Adrenal gland (tissue), 9 donors: ENCODE measurements at regions not wholly inside any gene's neighbourhood (a gene's known extent, or its start where the extent isn't known, plus 50 kb on each side); places are given as distances from the start of the nearest gene placed in this dataset.

ENCODE experiments used
- DNase-seq, 7 donors: peaks; one replicate each; pipeline ENCODE4 v3.0.0-alpha.2; 2019 to 2020
- H3K27ac ChIP-seq, 5 donors: fragments of 200-600 bp; sonication (generic) in 4 of 5; 1 replicate in 3 of 5; 2 replicates in 2 of 5; pipeline versions ENCODE4 v1.5.1 to v1.8.0; 2016 to 2020; ENCODE audit warnings: mild to moderate bottlenecking in 1 of 5
- H3K27me3 ChIP-seq: fragments of 200-600 bp; 2 replicates; pipeline ENCODE4 v1.8.0; 2021
- H3K36me3 ChIP-seq, 2 donors: fragments of 200-600 bp; replicated peaks in 1 of 2; 1 replicate in 1 of 2; 2 replicates in 1 of 2; pipeline versions ENCODE4 v1.5.1 to v1.8.0; 2018 to 2022
- H3K4me1 ChIP-seq, 2 donors: fragments of 200-600 bp; replicated peaks in 1 of 2; 1 replicate in 1 of 2; 2 replicates in 1 of 2; pipeline versions ENCODE4 v1.5.1 to v1.8.0; 2018 to 2021
- H3K4me3 ChIP-seq, 4 donors: fragments of 200-600 bp; sonication (generic) in 3 of 4; one replicate each; pipeline ENCODE4 v1.5.1; 2016 to 2018
- H3K9me3 ChIP-seq, 3 donors: fragments of 200-600 bp; sonication (generic) in 1 of 3; replicated peaks in 1 of 3; 1 replicate in 2 of 3; 2 replicates in 1 of 3; pipeline versions ENCODE4 v1.5.1 to v1.8.0; 2016 to 2021
- CTCF ChIP-seq, 6 experiments: fragments of 450-650 bp in 4 of 6; fragments of 200-600 bp in 2 of 6; sonication (generic) in 1 of 6; IDR thresholded peaks; 1 replicate in 5 of 6; 2 replicates in 1 of 6; pipeline versions ENCODE4 v1.5.1 to v1.8.0; 2016 to 2021; ENCODE audit warnings: antibody characterized with exemption in 6 of 6, mild to moderate bottlenecking in 2 of 6, moderate library complexity in 1 of 6
- POLR2A ChIP-seq, 2 donors: fragments of 450-650 bp; IDR thresholded peaks; one replicate each; pipeline ENCODE4 v1.6.1; 2017; ENCODE audit warnings: antibody characterized with exemption in 2 of 2, mild to moderate bottlenecking in 2 of 2, moderate library complexity in 1 of 2
- WGBS, 4 donors: extraction: QIAGEN DNeasy Blood & Tissue Kit in 2 of 4; methylation state at CpG; one replicate each; pipeline versions ENCODE4 v1.1.5 to v1.1.7; 2013 to 2017; 5-methylcytosine and 5-hydroxymethylcytosine counted together
- intact Hi-C, 2 donors: fragments of 100-400 bp; cut with DNase I; formaldehyde crosslinking; loops; one replicate each; pipeline versions ENCODE4 v1.14.1 to v1.15.0; 2022 to 2023
- donor health status: healthy with polysubstance abuse.
- donor health status: Bipolar disorder and iron deficiency.
- donor health status: DM: yes; HTN: yes; CAD: no.
- donor health status: DM: no; HTN: no; CAD: no.
- donor health status: DM: no; HTN: no; CAD: no.

GRCh38 chr18:29008809-29009208 is 831.9 kb upstream of the CDH2 start:
- DNase-seq, result no peak

GRCh38 chr18:29007986-29008654 is 831.2 kb upstream of the CDH2 start:
- TF ChIP-seq CTCF (IDR thresholded peaks at IDR 0.05) (no peak), POLR2A (IDR thresholded peaks at IDR 0.05) (no peak)
- no peaks in the 10 kb centered on the region for H3K27me3 ChIP-seq
- intact Hi-C loops, result no loop called here

More at GRCh38 chr18:29008809-29009208, 831.9 kb upstream of the CDH2 start:
- WGBS, 4 donors, result 70 to 94% (median 81%) methylated on average over 1 of the region's 1 CpG
- TF ChIP-seq CTCF (IDR thresholded peaks at IDR 0.05), result no peak
- Histone ChIP-seq H3K4me3 (no peak overlapping the region), H3K4me1 (no peaks in the 10 kb centered on the region), H3K9me3 (no peaks in the 10 kb centered on the region), H3K27ac (no peak overlapping the region), H3K27me3 (no peaks in the 10 kb centered on the region), H3K36me3 (no peaks in the 10 kb centered on the region)
- intact Hi-C loops, result no loop called here

GRCh38 chr18:29004921-29005320 is 828.0 kb upstream of the CDH2 start:
- TF ChIP-seq CTCF (IDR thresholded peaks at IDR 0.05), result no peak
- TF ChIP-seq POLR2A (IDR thresholded peaks at IDR 0.05), result no peak
- Histone ChIP-seq H3K27me3 (no peaks in the 10 kb centered on the region), H3K27ac (no peak overlapping the region), H3K4me1 (no peaks in the 10 kb centered on the region), H3K36me3 (no peaks in the 10 kb centered on the region), H3K4me3 (no peak overlapping the region), H3K9me3 (no peaks in the 10 kb centered on the region)
- WGBS, 4 donors, result 21 to 41% (median 31%) methylated on average over 1 of the region's 1 CpG
- intact Hi-C loops, result no loop called here
- DNase-seq, result no peak

More at GRCh38 chr18:29007986-29008654, 831.2 kb upstream of the CDH2 start:
- no peak overlapping the region for H3K4me3 ChIP-seq
- DNase-seq, result no peak
- no peaks in the 10 kb centered on the region for H3K36me3 ChIP-seq
- WGBS, 4 donors, result 66 to 84% (median 73%) methylated on average over 2 of the region's 2 CpGs
- no peak overlapping the region for H3K27ac ChIP-seq
- no peaks in the 10 kb centered on the region for H3K4me1 ChIP-seq
- H3K9me3 ChIP-seq, result no peaks in the 10 kb centered on the region

GRCh38 chr18:29003194-29003593 is 826.3 kb upstream of the CDH2 start:
- Histone ChIP-seq H3K4me3 (no peak overlapping the region), H3K36me3 (no peaks in the 10 kb centered on the region), H3K4me1 (no peaks in the 10 kb centered on the region), H3K9me3 (no peaks in the 10 kb centered on the region), H3K27me3 (no peaks in the 10 kb centered on the region), H3K27ac (no peak overlapping the region)
- no peak for DNase-seq
- intact Hi-C loops, result no loop called here
- 68 to 75% (median 70%) methylated on average over 2 of the region's 2 CpGs for WGBS, 4 donors
- TF ChIP-seq POLR2A (IDR thresholded peaks at IDR 0.05) (no peak), CTCF (IDR thresholded peaks at IDR 0.05) (no peak)
